Upper lobe of left lung (tissue), 4 donors: ENCODE measurements at regions not wholly inside any gene's neighbourhood (a gene's known extent, or its start where the extent isn't known, plus 50 kb on each side); places are given as distances from the start of the nearest gene placed in this dataset.

ENCODE experiments used
- CTCF ChIP-seq, 6 experiments: fragments of 450-650 bp in 4 of 6; fragments of 200-600 bp in 2 of 6; sonication (generic) in 2 of 6; IDR thresholded peaks; one replicate each; pipeline ENCODE4 v1.5.1; 2016 to 2019; ENCODE audit warnings: antibody characterized with exemption in 6 of 6
- POLR2A ChIP-seq, 4 donors: fragments of 450-650 bp; IDR thresholded peaks; one replicate each; pipeline ENCODE4 v1.5.1; 2016 to 2017; ENCODE audit warnings: antibody characterized with exemption in 4 of 4, mild to moderate bottlenecking in 2 of 4
- POLR2AphosphoS5 ChIP-seq, 2 donors: sonication (generic); formaldehyde crosslinking; IDR thresholded peaks; one replicate each; pipeline ENCODE4 v1.5.1; 2017; ENCODE audit warnings: antibody characterized with exemption in 2 of 2

- TF ChIP-seq POLR2AphosphoS5 (IDR thresholded peaks at IDR 0.05) (no peak), CTCF (IDR thresholded peaks at IDR 0.05) (no peak), POLR2A (IDR thresholded peaks at IDR 0.05) (no peak)
These were observed 740.8 kb upstream of the ZNF608 start for GRCh38 chr5:125487231-125487630.
